GM18526 (cell line): ENCODE measurements at regions not wholly inside any gene's neighbourhood (a gene's known extent, or its start where the extent isn't known, plus 50 kb on each side); places are given as distances from the start of the nearest gene placed in this dataset.

Experiments used
- POLR2A ChIP-seq: IDR thresholded peaks from 3 replicates; pipeline ENCODE4 v1.6.1; 2011; ENCODE audit not compliant: insufficient read length; ENCODE audit errors: extremely low read depth

GRCh38 chr22:49687333-49687732, 140.3 kb downstream of the BRD1 start:
- TF ChIP-seq POLR2A: no peak

- no peak for TF ChIP-seq POLR2A
Measured at GRCh38 chr22:49686495-49687219, 141.0 kb downstream of the BRD1 start.

GRCh38 chr22:49685686-49686085, 142.0 kb downstream of the BRD1 start:
- no peak for TF ChIP-seq POLR2A

GRCh38 chr22:49685116-49685515, 142.6 kb downstream of the BRD1 start:
- TF ChIP-seq POLR2A: no peak

- TF ChIP-seq POLR2A: no peak
Measured at GRCh38 chr22:49683032-49683431, 144.6 kb downstream of the BRD1 start.

GRCh38 chr22:49678842-49679170, 148.9 kb downstream of the BRD1 start:
- TF ChIP-seq POLR2A: no peak

GRCh38 chr22:49678137-49678841, 149.4 kb downstream of the BRD1 start:
- no peak for TF ChIP-seq POLR2A

- TF ChIP-seq POLR2A: no peak
Measured at GRCh38 chr22:49677495-49677889, 150.2 kb downstream of the BRD1 start.

- no peak for TF ChIP-seq POLR2A
Measured at GRCh38 chr22:49676783-49677494, 150.7 kb downstream of the BRD1 start.

GRCh38 chr22:49676230-49676629, 151.4 kb downstream of the BRD1 start:
- no peak for TF ChIP-seq POLR2A

- TF ChIP-seq POLR2A: no peak
Measured at GRCh38 chr22:49674479-49675050, 153.1 kb downstream of the BRD1 start.

- no peak for TF ChIP-seq POLR2A
Measured at GRCh38 chr22:49673048-49673447, 154.6 kb downstream of the BRD1 start.

GRCh38 chr22:49672014-49672516, 155.6 kb downstream of the BRD1 start:
- TF ChIP-seq POLR2A: no peak

- no peak for TF ChIP-seq POLR2A
Measured at GRCh38 chr22:49671331-49672013, 156.2 kb downstream of the BRD1 start.
